ENCODE measurements at regions not wholly inside any gene's neighbourhood (a gene's known extent, or its start where the extent isn't known, plus 50 kb on each side); places are given as distances from the start of the nearest gene placed in this dataset.
A peak's percentile ranks its signal among the peaks of the same experiment; 100 is the strongest.

GRCh38 chr12:124227951-124228711, 66.8 kb upstream of the RFLNA start (continued):
- no peak for TF ChIP-seq HMGXB4 (CRISPR knock-in tag; IDR thresholded peaks at IDR 0.05)
- peak; percentile 93 for TF ChIP-seq ZNF175 (CRISPR knock-in tag; IDR thresholded peaks at IDR 0.05; ENCODE audit: low read depth)
- TF ChIP-seq FUS (optimal IDR thresholded peaks at IDR 0.05; ENCODE audit: low read depth, low read length), result no peak
- TF ChIP-seq EP300 (IDR thresholded peaks at IDR 0.05; ENCODE audit: low read length), result no peak; the same call in 1 of the 2 replicates
- TF ChIP-seq DDX20 (tag; IDR thresholded peaks at IDR 0.05; ENCODE audit: low read depth), result no peak
- no peak for TF ChIP-seq NFRKB (IDR thresholded peaks at IDR 0.05; ENCODE audit: low read depth)
- TF ChIP-seq ZBTB49 (CRISPR knock-in tag; IDR thresholded peaks at IDR 0.05; ENCODE audit: borderline replicate concordance), result no peak
- TF ChIP-seq EZH2 (IDR thresholded peaks at IDR 0.05; ENCODE audit: borderline replicate concordance, low read depth, low read length), result no peak
- no peak for TF ChIP-seq ZNF347 (CRISPR knock-in tag; IDR thresholded peaks at IDR 0.05; ENCODE audit: low read depth)
- TF ChIP-seq TRIM24 (IDR thresholded peaks at IDR 0.05), result peak; percentile 65 to 80; a peak in 2 of 4 replicates
- 0 out of 2 replicates have a peak, but pooled peaks have one; percentile 22 for TF ChIP-seq ETV1 (tag; conservative IDR thresholded peaks at IDR 0.05; ENCODE audit: low read depth)
- no peak for TF ChIP-seq ATF6 (CRISPR knock-in tag; IDR thresholded peaks at IDR 0.05)
- no peak for TF ChIP-seq PHF20 (IDR thresholded peaks at IDR 0.05; ENCODE audit: partially characterized antibody)
- TF ChIP-seq GATAD2A (IDR thresholded peaks at IDR 0.05), result no peak
- TF ChIP-seq EP400 (IDR thresholded peaks at IDR 0.05), result peak; percentile 18; the same call in 1 of the 2 replicates
- TF ChIP-seq SAFB (IDR thresholded peaks at IDR 0.05; ENCODE audit: borderline replicate concordance, low read depth, low read length), result no peak
- TF ChIP-seq HDAC1 (IDR thresholded peaks at IDR 0.05), result no peak
- TF ChIP-seq ZNF449 (CRISPR knock-in tag; IDR thresholded peaks at IDR 0.05), result 0 out of 2 replicates have a peak, but pooled peaks have one; percentile 13
- no peak for TF ChIP-seq RBM34 (IDR thresholded peaks at IDR 0.05; ENCODE audit: borderline replicate concordance, insufficient read depth, low read length)
- no peak for TF ChIP-seq MXI1 (IDR thresholded peaks at IDR 0.05; ENCODE audit: low read depth, low read length)
- TF ChIP-seq EGR1 (conservative IDR thresholded peaks at IDR 0.05), result no peak
- no peak for TF ChIP-seq ERF (CRISPR knock-in tag; IDR thresholded peaks at IDR 0.05)
